ENCODE measurements at regions not wholly inside any gene's neighbourhood (a gene's known extent, or its start where the extent isn't known, plus 50 kb on each side); places are given as distances from the start of the nearest gene placed in this dataset.
"Not testable (repeated sequence)": the region's sequence is repeated elsewhere in the genome, so short reads cannot be mapped to it uniquely, and the experiment has no call there.

DNA sequence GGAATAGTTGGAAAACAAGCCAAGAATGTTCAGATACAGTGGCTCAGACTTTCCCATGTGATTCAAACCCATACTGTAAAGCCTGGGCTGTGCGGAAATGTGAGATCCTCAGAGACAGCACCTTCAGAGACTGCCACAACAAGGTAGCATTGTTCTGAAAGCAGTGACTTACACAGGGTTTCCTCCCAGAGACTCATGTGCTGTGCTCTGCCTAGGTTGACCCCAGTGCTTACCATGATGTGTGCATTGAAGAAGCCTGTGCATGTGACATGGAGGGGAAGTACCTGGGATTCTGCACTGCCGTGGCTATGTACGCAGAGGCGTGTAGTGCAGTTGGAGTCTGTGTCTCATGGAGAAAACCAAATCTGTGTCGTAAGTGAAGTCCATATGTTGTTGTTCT lies 219.4 kb downstream of the LRRK2 start:
- intact Hi-C loops (cut with DNase I) = no loop called here
- Histone ChIP-seq H3K27me3 (no peaks in the 10 kb centered on the region), H3K36me3 (no peaks in the 10 kb centered on the region), H3K4me1 (no peaks in the 10 kb centered on the region), H3K27ac (no peak overlapping the region), H3K4me3 (no peak overlapping the region), H3K9me3 (no peaks in the 10 kb centered on the region)
- no peak for DNase-seq (ENCODE audit: extremely low spot score in 2 of 2)
- no peak for TF ChIP-seq POLR2AphosphoS5 (IDR thresholded peaks at IDR 0.05; ENCODE audit: insufficient read depth in 1 of 2, low read depth in 1 of 2)
- TF ChIP-seq POLR2A (IDR thresholded peaks at IDR 0.05) = no peak
- TF ChIP-seq, protein P1, sequence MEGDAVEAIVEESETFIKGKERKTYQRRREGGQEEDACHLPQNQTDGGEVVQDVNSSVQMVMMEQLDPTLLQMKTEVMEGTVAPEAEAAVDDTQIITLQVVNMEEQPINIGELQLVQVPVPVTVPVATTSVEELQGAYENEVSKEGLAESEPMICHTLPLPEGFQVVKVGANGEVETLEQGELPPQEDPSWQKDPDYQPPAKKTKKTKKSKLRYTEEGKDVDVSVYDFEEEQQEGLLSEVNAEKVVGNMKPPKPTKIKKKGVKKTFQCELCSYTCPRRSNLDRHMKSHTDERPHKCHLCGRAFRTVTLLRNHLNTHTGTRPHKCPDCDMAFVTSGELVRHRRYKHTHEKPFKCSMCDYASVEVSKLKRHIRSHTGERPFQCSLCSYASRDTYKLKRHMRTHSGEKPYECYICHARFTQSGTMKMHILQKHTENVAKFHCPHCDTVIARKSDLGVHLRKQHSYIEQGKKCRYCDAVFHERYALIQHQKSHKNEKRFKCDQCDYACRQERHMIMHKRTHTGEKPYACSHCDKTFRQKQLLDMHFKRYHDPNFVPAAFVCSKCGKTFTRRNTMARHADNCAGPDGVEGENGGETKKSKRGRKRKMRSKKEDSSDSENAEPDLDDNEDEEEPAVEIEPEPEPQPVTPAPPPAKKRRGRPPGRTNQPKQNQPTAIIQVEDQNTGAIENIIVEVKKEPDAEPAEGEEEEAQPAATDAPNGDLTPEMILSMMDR (IDR thresholded peaks at IDR 0.05) = no peak

DNA sequence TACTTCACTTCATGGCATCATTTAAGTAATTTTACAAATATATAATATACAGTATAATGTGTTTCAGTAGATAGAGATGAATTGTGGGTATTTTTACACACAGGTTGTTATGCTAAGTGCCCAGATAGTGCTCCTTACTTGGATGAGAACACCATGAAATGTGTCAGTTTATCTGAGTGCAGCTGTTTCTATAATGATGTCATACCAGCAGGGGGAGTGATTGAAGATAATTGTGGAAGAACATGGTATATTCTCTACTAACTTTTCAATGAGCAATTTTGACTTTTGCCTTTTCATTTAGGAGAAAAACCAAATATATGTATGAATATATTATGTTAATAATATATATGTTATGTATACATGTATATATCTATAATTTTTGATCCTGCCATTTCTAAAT lies 221.6 kb downstream of the LRRK2 start:
- Histone ChIP-seq H3K36me3 (no peaks in the 10 kb centered on the region), H3K4me3 (no peak overlapping the region), H3K9me3 (no peaks in the 10 kb centered on the region), H3K4me1 (no peaks in the 10 kb centered on the region), H3K27ac (no peak overlapping the region), H3K27me3 (no peaks in the 10 kb centered on the region)
- intact Hi-C loops (cut with DNase I) = no loop called here
- DNase-seq (ENCODE audit: extremely low spot score in 2 of 2) = no peak
- TF ChIP-seq POLR2A (IDR thresholded peaks at IDR 0.05) (no peak), POLR2AphosphoS5 (IDR thresholded peaks at IDR 0.05; ENCODE audit: insufficient read depth in 1 of 2, low read depth in 1 of 2) (no peak)
- TF ChIP-seq, protein P1 (IDR thresholded peaks at IDR 0.05) = no peak

DNA sequence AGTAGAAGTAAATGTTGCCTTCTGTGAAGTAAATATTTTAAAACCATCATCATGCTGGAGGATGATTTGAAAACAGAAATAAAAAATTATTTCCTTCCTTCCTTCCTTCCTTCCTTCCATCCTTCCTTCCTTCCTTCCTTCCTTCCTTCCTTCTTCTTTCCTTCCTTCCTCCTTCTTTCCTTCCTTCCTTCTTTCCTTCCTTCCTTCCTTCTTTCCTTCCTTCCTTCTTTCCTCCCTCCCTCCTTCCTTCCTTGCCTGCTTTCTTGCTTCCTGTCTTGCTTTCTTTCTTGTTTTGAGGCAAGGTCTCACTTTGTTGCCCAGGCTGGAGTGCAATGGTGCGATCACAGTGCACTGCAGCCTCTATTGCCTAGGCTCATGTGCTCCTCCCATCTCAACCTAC lies 223.7 kb downstream of the LRRK2 start:
- intact Hi-C loops (cut with DNase I); H3K27me3 ChIP-seq; H3K9me3 ChIP-seq; H3K4me3 ChIP-seq; H3K27ac ChIP-seq; H3K4me1 ChIP-seq; DNase-seq (ENCODE audit: extremely low spot score in 2 of 2); H3K36me3 ChIP-seq: not testable (repeated sequence)

- TF ChIP-seq POLR2A (IDR thresholded peaks at IDR 0.05) (no peak), POLR2AphosphoS5 (IDR thresholded peaks at IDR 0.05; ENCODE audit: insufficient read depth in 1 of 2, low read depth in 1 of 2) (no peak)
- TF ChIP-seq, protein P1 (IDR thresholded peaks at IDR 0.05) = no peak
- H3K36me3 ChIP-seq = no peaks in the 10 kb centered on the region
- no peak for DNase-seq (ENCODE audit: extremely low spot score in 2 of 2)
- no peak overlapping the region for H3K4me3 ChIP-seq
- intact Hi-C loops (cut with DNase I) = no loop called here
- no peak overlapping the region for H3K27ac ChIP-seq
- no peaks in the 10 kb centered on the region for H3K27me3 ChIP-seq
- H3K4me1 ChIP-seq = no peaks in the 10 kb centered on the region
- H3K9me3 ChIP-seq = no peaks in the 10 kb centered on the region
Measured at GRCh38 chr12:40451661-40452060, 226.9 kb downstream of the LRRK2 start.

GRCh38 chr12:40464121-40464520 lies 228.1 kb upstream of the CNTN1 start:
- no peak overlapping the region for H3K27ac ChIP-seq
- no peak for DNase-seq (ENCODE audit: extremely low spot score in 2 of 2)
- H3K4me1 ChIP-seq = no peaks in the 10 kb centered on the region
- no peak overlapping the region for H3K4me3 ChIP-seq
- H3K36me3 ChIP-seq = no peaks in the 10 kb centered on the region
- no peaks in the 10 kb centered on the region for H3K27me3 ChIP-seq
- TF ChIP-seq POLR2AphosphoS5 (IDR thresholded peaks at IDR 0.05; ENCODE audit: insufficient read depth in 1 of 2, low read depth in 1 of 2) (no peak), POLR2A (IDR thresholded peaks at IDR 0.05) (no peak)
- TF ChIP-seq, protein P1 (IDR thresholded peaks at IDR 0.05) = no peak
- intact Hi-C loops (cut with DNase I) = no loop called here
- H3K9me3 ChIP-seq = no peaks in the 10 kb centered on the region

DNA sequence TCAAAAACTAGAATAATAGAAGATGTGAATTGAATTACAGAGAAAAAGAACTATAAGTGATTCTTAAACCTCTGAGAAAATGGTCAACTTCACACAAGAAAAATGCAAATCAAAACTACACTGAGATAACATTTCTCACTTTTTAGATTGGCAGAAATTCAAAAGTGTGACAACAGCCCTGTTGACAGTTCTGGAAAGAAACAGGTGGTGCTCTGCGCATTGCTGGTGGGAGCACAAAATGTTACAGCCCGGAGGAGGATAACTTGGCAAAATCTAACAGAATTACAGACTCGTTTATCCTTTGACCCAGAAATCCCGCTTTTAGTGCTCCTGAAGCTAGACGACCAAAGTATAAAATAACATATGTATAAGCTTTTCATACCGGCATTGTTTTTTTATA lies 222.5 kb upstream of the CNTN1 start:
- Histone ChIP-seq H3K36me3 (no peaks in the 10 kb centered on the region), H3K9me3 (no peaks in the 10 kb centered on the region), H3K4me3 (no peak overlapping the region), H3K27ac (no peak overlapping the region), H3K4me1 (no peaks in the 10 kb centered on the region), H3K27me3 (no peaks in the 10 kb centered on the region)
- TF ChIP-seq, protein P1 (IDR thresholded peaks at IDR 0.05) = no peak
- no peak for TF ChIP-seq POLR2AphosphoS5 (IDR thresholded peaks at IDR 0.05; ENCODE audit: insufficient read depth in 1 of 2, low read depth in 1 of 2)
- no peak for TF ChIP-seq POLR2A (IDR thresholded peaks at IDR 0.05)
- DNase-seq (ENCODE audit: extremely low spot score in 2 of 2) = no peak
- intact Hi-C loops (cut with DNase I) = no loop called here
